Astrocyte (in vitro differentiated cells and primary cell): ENCODE measurements at regions not wholly inside any gene's neighbourhood (a gene's known extent, or its start where the extent isn't known, plus 50 kb on each side); places are given as distances from the start of the nearest gene placed in this dataset.

Experiments
- EZH2 ChIP-seq: IDR thresholded peaks from 2 replicates; pipeline ENCODE4 v1.6.1; 2012; ENCODE audit warnings: mild to moderate bottlenecking, low read length, inconsistent platforms; ENCODE audit not compliant: insufficient read depth
- TF ChIP-seq, protein P1 (sequence below): IDR thresholded peaks from 2 replicates; pipeline ENCODE4 v1.5.1; 2011; ENCODE audit warnings: low read depth, mild to moderate bottlenecking, inconsistent platforms, low read length, moderate library complexity; ENCODE audit not compliant: insufficient read depth

DNA sequence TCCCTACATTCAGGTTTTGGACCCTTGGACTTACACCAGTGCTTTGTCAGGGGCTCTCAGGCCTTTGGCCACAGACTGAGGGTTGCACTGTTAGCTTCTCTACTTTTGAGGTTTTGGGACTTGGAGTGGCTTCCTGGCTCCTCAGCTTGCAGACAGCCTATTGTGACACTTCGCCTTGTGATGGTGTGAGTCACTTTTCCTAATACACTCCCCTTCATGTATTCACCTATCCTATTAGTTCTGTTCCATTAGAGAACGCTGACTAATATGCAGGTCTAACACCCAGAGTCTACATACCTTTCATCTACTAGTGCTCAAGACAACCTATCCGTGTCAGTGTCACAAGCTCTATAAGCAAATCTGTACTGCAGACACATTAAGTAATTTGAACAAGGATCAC lies 605.3 kb downstream of the KCNT2 start:
- TF ChIP-seq, protein P1, sequence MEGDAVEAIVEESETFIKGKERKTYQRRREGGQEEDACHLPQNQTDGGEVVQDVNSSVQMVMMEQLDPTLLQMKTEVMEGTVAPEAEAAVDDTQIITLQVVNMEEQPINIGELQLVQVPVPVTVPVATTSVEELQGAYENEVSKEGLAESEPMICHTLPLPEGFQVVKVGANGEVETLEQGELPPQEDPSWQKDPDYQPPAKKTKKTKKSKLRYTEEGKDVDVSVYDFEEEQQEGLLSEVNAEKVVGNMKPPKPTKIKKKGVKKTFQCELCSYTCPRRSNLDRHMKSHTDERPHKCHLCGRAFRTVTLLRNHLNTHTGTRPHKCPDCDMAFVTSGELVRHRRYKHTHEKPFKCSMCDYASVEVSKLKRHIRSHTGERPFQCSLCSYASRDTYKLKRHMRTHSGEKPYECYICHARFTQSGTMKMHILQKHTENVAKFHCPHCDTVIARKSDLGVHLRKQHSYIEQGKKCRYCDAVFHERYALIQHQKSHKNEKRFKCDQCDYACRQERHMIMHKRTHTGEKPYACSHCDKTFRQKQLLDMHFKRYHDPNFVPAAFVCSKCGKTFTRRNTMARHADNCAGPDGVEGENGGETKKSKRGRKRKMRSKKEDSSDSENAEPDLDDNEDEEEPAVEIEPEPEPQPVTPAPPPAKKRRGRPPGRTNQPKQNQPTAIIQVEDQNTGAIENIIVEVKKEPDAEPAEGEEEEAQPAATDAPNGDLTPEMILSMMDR = no peak
- TF ChIP-seq EZH2 = no peak
